SH-SY5Y (cell line): ENCODE measurements at regions not wholly inside any gene's neighbourhood (a gene's known extent, or its start where the extent isn't known, plus 50 kb on each side); places are given as distances from the start of the nearest gene placed in this dataset.

Source experiments
- GATA2 ChIP-seq: IDR thresholded peaks from 2 replicates; pipeline ENCODE4 v1.6.1; 2011; ENCODE audit warnings: mild to moderate bottlenecking, low read depth, low read length
- GATA3 ChIP-seq: IDR thresholded peaks from 2 replicates; pipeline ENCODE4 v1.6.1; 2011; ENCODE audit warnings: low read depth, mild to moderate bottlenecking, low read length, moderate library complexity

DNA sequence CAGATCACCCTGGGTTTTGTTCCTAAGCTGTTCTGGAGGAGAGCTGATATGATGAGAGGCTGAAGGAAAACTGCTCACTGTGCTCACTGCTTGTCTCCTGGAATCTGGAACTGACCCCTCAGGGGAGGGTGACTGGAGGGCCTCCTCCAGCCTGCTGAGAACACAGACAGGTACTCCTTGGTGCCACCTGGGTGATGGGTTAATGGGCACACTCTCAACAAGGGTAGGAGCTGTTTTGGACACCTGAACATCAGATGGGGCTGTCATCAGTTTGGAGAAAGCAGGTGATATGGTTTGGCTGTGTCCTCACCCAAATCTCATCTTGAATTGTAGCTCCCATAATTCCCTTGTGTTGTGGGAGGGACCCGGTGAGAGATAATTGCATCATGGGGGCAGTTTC lies 58.1 kb upstream of the SORCS3 start:
- TF ChIP-seq GATA2 = no peak
- TF ChIP-seq GATA3 = no peak
